Vagina (tissue), 2 donors: ENCODE measurements at regions not wholly inside any gene's neighbourhood (a gene's known extent, or its start where the extent isn't known, plus 50 kb on each side); places are given as distances from the start of the nearest gene placed in this dataset.

Experiments used
- DNase-seq, 2 donors: peaks; one replicate each; pipeline ENCODE4 v3.0.0-alpha.2; 2017; ENCODE audit errors: extremely low spot score in 2 of 2
- H3K27ac ChIP-seq: fragments of 200-600 bp; sonication (generic); one replicate; pipeline ENCODE4 v1.5.1; 2019
- H3K27me3 ChIP-seq: fragments of 200-600 bp; sonication (generic); one replicate; pipeline ENCODE4 v1.5.1; 2019
- H3K36me3 ChIP-seq, 2 donors: fragments of 200-600 bp; sonication (generic); one replicate each; pipeline ENCODE4 v1.5.1; 2017 to 2019
- H3K4me1 ChIP-seq: fragments of 200-600 bp; sonication (generic); one replicate; pipeline ENCODE4 v1.5.1; 2019
- H3K4me3 ChIP-seq, 2 donors: fragments of 200-600 bp; sonication (generic); 1 replicate in 1 of 2; 2 replicates in 1 of 2; pipeline ENCODE4 v1.5.1; 2016 to 2019
- H3K9me3 ChIP-seq: fragments of 200-600 bp; sonication (generic); one replicate; pipeline ENCODE4 v1.5.1; 2019
- POLR2A ChIP-seq, 2 donors: fragments of 450-650 bp; IDR thresholded peaks; one replicate each; pipeline ENCODE4 v1.6.1; 2017; ENCODE audit warnings: antibody characterized with exemption in 2 of 2, mild to moderate bottlenecking in 2 of 2, moderate library complexity in 2 of 2
- POLR2AphosphoS5 ChIP-seq, 2 donors: sonication (generic); formaldehyde crosslinking; IDR thresholded peaks; one replicate each; pipeline ENCODE4 v1.9.0; 2017; ENCODE audit warnings: antibody characterized with exemption in 2 of 2, mild to moderate bottlenecking in 2 of 2, low read depth in 1 of 2; ENCODE audit not compliant: insufficient read depth in 1 of 2
- intact Hi-C: fragments of 100-400 bp; cut with DNase I; formaldehyde crosslinking; loops from one replicate; pipeline ENCODE4 v1.15.1; 2023
- TF ChIP-seq, protein P1 (sequence below), 3 experiments: fragments of 450-650 bp in 2 of 3; fragments of 200-600 bp in 1 of 3; sonication (generic) in 1 of 3; IDR thresholded peaks; one replicate each; pipeline ENCODE4 v1.5.1; 2017 to 2019; ENCODE audit warnings: antibody characterized with exemption in 3 of 3, mild to moderate bottlenecking in 2 of 3, moderate library complexity in 2 of 3

GRCh38 chr10:36271627-36272340 lies 629.7 kb upstream of the FZD8 start:
- H3K4me3 ChIP-seq = no peak overlapping the region
- no peaks in the 10 kb centered on the region for H3K4me1 ChIP-seq
- intact Hi-C loops = no loop called here
- H3K27me3 ChIP-seq = no peaks in the 10 kb centered on the region
- TF ChIP-seq POLR2AphosphoS5 (IDR thresholded peaks at IDR 0.05; ENCODE audit: insufficient read depth in 1 of 2, low read depth in 1 of 2) = no peak
- TF ChIP-seq, protein P1, sequence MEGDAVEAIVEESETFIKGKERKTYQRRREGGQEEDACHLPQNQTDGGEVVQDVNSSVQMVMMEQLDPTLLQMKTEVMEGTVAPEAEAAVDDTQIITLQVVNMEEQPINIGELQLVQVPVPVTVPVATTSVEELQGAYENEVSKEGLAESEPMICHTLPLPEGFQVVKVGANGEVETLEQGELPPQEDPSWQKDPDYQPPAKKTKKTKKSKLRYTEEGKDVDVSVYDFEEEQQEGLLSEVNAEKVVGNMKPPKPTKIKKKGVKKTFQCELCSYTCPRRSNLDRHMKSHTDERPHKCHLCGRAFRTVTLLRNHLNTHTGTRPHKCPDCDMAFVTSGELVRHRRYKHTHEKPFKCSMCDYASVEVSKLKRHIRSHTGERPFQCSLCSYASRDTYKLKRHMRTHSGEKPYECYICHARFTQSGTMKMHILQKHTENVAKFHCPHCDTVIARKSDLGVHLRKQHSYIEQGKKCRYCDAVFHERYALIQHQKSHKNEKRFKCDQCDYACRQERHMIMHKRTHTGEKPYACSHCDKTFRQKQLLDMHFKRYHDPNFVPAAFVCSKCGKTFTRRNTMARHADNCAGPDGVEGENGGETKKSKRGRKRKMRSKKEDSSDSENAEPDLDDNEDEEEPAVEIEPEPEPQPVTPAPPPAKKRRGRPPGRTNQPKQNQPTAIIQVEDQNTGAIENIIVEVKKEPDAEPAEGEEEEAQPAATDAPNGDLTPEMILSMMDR (IDR thresholded peaks at IDR 0.05) = no peak
- no peak for TF ChIP-seq POLR2A (IDR thresholded peaks at IDR 0.05)
- DNase-seq = no peak
- no peak overlapping the region for H3K27ac ChIP-seq
- H3K9me3 ChIP-seq = no peaks in the 10 kb centered on the region
- H3K36me3 ChIP-seq = no peaks in the 10 kb centered on the region

DNA sequence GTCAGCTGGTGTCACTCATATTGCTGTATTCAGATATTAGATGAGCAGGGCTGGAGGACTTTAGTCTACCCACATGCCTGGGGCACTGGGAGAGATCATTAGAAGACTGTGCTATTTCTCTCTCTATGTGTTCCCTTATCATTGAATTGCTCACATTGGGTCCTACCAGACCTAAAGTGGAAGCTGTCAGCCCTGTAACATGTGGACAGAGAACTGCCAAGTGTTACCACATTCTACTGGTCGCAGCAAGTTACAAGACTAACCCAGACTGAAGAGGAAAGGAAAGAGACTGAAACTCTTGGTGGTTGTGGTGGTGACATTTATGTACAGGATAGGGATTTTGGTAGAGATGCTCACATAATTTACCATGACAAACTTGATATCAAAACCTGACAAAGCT lies 627.1 kb upstream of the FZD8 start:
- no peaks in the 10 kb centered on the region for H3K9me3 ChIP-seq
- intact Hi-C loops = no loop called here
- no peak overlapping the region for H3K27ac ChIP-seq
- no peak for TF ChIP-seq POLR2AphosphoS5 (IDR thresholded peaks at IDR 0.05; ENCODE audit: insufficient read depth in 1 of 2, low read depth in 1 of 2)
- TF ChIP-seq, protein P1 (IDR thresholded peaks at IDR 0.05) = no peak
- TF ChIP-seq POLR2A (IDR thresholded peaks at IDR 0.05) = no peak
- no peak overlapping the region for H3K4me3 ChIP-seq
- H3K27me3 ChIP-seq = no peaks in the 10 kb centered on the region
- no peaks in the 10 kb centered on the region for H3K4me1 ChIP-seq
- no peaks in the 10 kb centered on the region for H3K36me3 ChIP-seq
- DNase-seq = no peak

GRCh38 chr10:36266923-36267322 lies 624.8 kb upstream of the FZD8 start:
- no peaks in the 10 kb centered on the region for H3K27me3 ChIP-seq
- no peak overlapping the region for H3K4me3 ChIP-seq
- TF ChIP-seq, protein P1 (IDR thresholded peaks at IDR 0.05) = no peak
- TF ChIP-seq POLR2A (IDR thresholded peaks at IDR 0.05) (no peak), POLR2AphosphoS5 (IDR thresholded peaks at IDR 0.05; ENCODE audit: insufficient read depth in 1 of 2, low read depth in 1 of 2) (no peak)
- H3K27ac ChIP-seq = no peak overlapping the region
- H3K9me3 ChIP-seq = no peaks in the 10 kb centered on the region
- DNase-seq = no peak
- intact Hi-C loops = no loop called here
- H3K4me1 ChIP-seq = no peaks in the 10 kb centered on the region
- H3K36me3 ChIP-seq = no peaks in the 10 kb centered on the region

DNA sequence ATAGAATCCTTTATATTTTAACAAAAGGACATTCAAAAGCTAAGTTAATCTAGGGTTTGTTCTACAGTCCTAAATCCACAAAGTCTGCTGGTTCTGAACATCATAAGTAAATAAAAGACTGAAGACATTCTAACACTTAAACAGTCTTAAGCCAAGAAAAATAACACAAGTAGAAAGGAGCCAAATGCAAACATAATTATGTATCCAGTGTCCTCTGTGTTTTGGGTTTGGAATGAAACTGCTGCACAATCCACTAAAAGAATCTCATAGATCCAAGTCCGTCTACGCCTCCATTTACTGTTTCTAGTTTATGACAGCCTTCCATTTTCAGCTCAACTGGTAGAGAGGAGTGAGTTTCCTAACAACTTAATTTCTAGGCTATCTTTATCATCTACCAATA lies 623.6 kb upstream of the FZD8 start:
- intact Hi-C loops = no loop called here
- DNase-seq = no peak
- TF ChIP-seq POLR2AphosphoS5 (IDR thresholded peaks at IDR 0.05; ENCODE audit: insufficient read depth in 1 of 2, low read depth in 1 of 2) = no peak
- TF ChIP-seq, protein P1 (IDR thresholded peaks at IDR 0.05) = no peak

GRCh38 chr10:36263871-36264270 lies 621.8 kb upstream of the FZD8 start:
- Histone ChIP-seq H3K4me3 (no peak overlapping the region), H3K4me1 (no peaks in the 10 kb centered on the region), H3K27me3 (no peaks in the 10 kb centered on the region), H3K27ac (no peak overlapping the region), H3K36me3 (no peaks in the 10 kb centered on the region), H3K9me3 (no peaks in the 10 kb centered on the region)
- TF ChIP-seq POLR2AphosphoS5 (IDR thresholded peaks at IDR 0.05; ENCODE audit: insufficient read depth in 1 of 2, low read depth in 1 of 2) (no peak), POLR2A (IDR thresholded peaks at IDR 0.05) (no peak)
- TF ChIP-seq, protein P1 (IDR thresholded peaks at IDR 0.05) = no peak
- intact Hi-C loops = no loop called here
- DNase-seq = no peak

More for the DNA sequence above, 623.6 kb upstream of the FZD8 start:
- Histone ChIP-seq H3K9me3 (no peaks in the 10 kb centered on the region), H3K27me3 (no peaks in the 10 kb centered on the region), H3K27ac (no peak overlapping the region), H3K4me1 (no peaks in the 10 kb centered on the region), H3K4me3 (no peak overlapping the region), H3K36me3 (no peaks in the 10 kb centered on the region)
